ENCODE measurements at regions not wholly inside any gene's neighbourhood (a gene's known extent, or its start where the extent isn't known, plus 50 kb on each side); places are given as distances from the start of the nearest gene placed in this dataset.

GRCh38 chr20:11981366-11981947 lies 63.8 kb downstream of the BTBD3 start:
- H3K9me1 ChIP-seq (replicated peaks; ENCODE audit: control insufficient read depth, extremely low read depth, insufficient read depth, low read length), result no peaks in the 10 kb centered on the region
- no peak overlapping the region for H3K9ac ChIP-seq (replicated peaks; ENCODE audit: extremely low read depth, insufficient read depth, low read length)
- FAIRE-seq (no peak), DNase-seq (ENCODE audit: low read depth, low spot score) (no peak)
- dilution Hi-C loops (cut with MboI; ENCODE audit: extremely low pct_ligation_motif_present, low sequenced_read_pairs), result no loop called here
- H3K27ac ChIP-seq (ENCODE audit: insufficient read depth, low read depth, low read length), result no peak overlapping the region
- ChIA-PET CTCF (interaction anchor here (1.7 kb wide), 1 partner anchor 304 kb away, joined by 3 read pairs; no protein-coding TSS in a partner anchor), POLR2A (no interaction called here)
- no peaks in the 10 kb centered on the region for H3K9me3 ChIP-seq (replicated peaks; ENCODE audit: control insufficient read depth, insufficient read depth, low read length)
- no peak overlapping the region for H3K4me2 ChIP-seq (ENCODE audit: insufficient read depth, low read length)
- no peak overlapping the region for H3K4me3 ChIP-seq (replicated peaks in 1 of 3; ENCODE audit: insufficient read depth in 1 of 3, low read depth in 1 of 3, low read length in 3 of 3)
- H3K79me2 ChIP-seq (ENCODE audit: control insufficient read depth, insufficient read depth, low read length), result no peaks in the 10 kb centered on the region
- H4K20me1 ChIP-seq (replicated peaks; ENCODE audit: control insufficient read depth, extremely low read depth, insufficient read depth, low read length), result no peaks in the 10 kb centered on the region
- BruUV-seq (replicated peaks), result no TSS peak
- TF ChIP-seq EZH2 (IDR thresholded peaks at IDR 0.05; ENCODE audit: borderline replicate concordance, low read depth, low read length, severe bottlenecking) (no peak), MYC (IDR thresholded peaks at IDR 0.05; ENCODE audit: low read depth, low read length) (no peak), MAX (IDR thresholded peaks at IDR 0.05; ENCODE audit: insufficient read depth, insufficient read length) (no peak), FOS (IDR thresholded peaks at IDR 0.05; ENCODE audit: borderline replicate concordance, insufficient read depth, low read length) (no peak), CTCF (IDR thresholded peaks at IDR 0.05; ENCODE audit: extremely low read depth in 1 of 2, insufficient read depth in 1 of 2, low read depth in 1 of 2, low read length in 2 of 2) (no peak), POLR2AphosphoS5 (IDR thresholded peaks at IDR 0.05; ENCODE audit: insufficient read depth, low read depth, low read length) (no peak), POLR2A (IDR thresholded peaks at IDR 0.05; ENCODE audit: low read depth, low read length) (no peak), GATA2 (IDR thresholded peaks at IDR 0.05; ENCODE audit: insufficient read depth, insufficient read length, low read depth, low read length) (no peak), JUN (IDR thresholded peaks at IDR 0.05; ENCODE audit: borderline replicate concordance, insufficient read depth, insufficient read length, low read depth) (no peak)
- H3K4me1 ChIP-seq (ENCODE audit: control insufficient read depth, extremely low read depth, insufficient read depth, low read length), result no peaks in the 10 kb centered on the region
- H2AFZ ChIP-seq (ENCODE audit: low read depth, low read length), result no peak overlapping the region
- no peaks in the 10 kb centered on the region for H3K36me3 ChIP-seq (ENCODE audit: control insufficient read depth in 2 of 2, extremely low read depth in 1 of 2, insufficient read depth in 2 of 2, low read length in 2 of 2)
- intact Hi-C loops (cut with micrococcal nuclease), result no loop called here
- H3K27me3 ChIP-seq (ENCODE audit: control insufficient read depth in 2 of 2, insufficient read depth in 2 of 2, low read length in 2 of 2), result no peaks in the 10 kb centered on the region
